Mesendoderm (in vitro differentiated cells): ENCODE measurements at regions not wholly inside any gene's neighbourhood (a gene's known extent, or its start where the extent isn't known, plus 50 kb on each side); places are given as distances from the start of the nearest gene placed in this dataset.

Experiments
- DNase-seq: peaks from one replicate; pipeline ENCODE4 v3.0.0; 2013
- H2AK5ac ChIP-seq: 2 replicates; pipeline ENCODE4 v1.6.1; 2013; ENCODE audit warnings: low read length, inconsistent platforms
- H2BK120ac ChIP-seq: 2 replicates; pipeline ENCODE4 v1.6.1; 2013; ENCODE audit warnings: low read depth, mild to moderate bottlenecking, low read length, moderate library complexity, mixed read lengths
- H2BK15ac ChIP-seq: replicated peaks from 2 replicates; pipeline ENCODE4 v1.6.1; 2013; ENCODE audit warnings: low read depth, mild to moderate bottlenecking, moderate library complexity
- H2BK5ac ChIP-seq: 2 replicates; pipeline ENCODE4 v1.6.1; 2013; ENCODE audit warnings: low read length, inconsistent platforms
- H3K18ac ChIP-seq: 2 replicates; pipeline ENCODE4 v1.6.1; 2013; ENCODE audit warnings: mild to moderate bottlenecking, low read length, mixed read lengths
- H3K23ac ChIP-seq: one replicate; pipeline ENCODE4 v1.6.1; 2013; ENCODE audit warnings: low read length
- H3K27ac ChIP-seq: 2 replicates; pipeline ENCODE4 v1.5.1; 2013; ENCODE audit warnings: low read depth, mild to moderate bottlenecking, inconsistent platforms, low read length, moderate library complexity
- H3K27me3 ChIP-seq: 2 replicates; pipeline ENCODE4 v1.6.1; 2013; ENCODE audit warnings: low read length, control low read depth, mild to moderate bottlenecking, inconsistent platforms; ENCODE audit not compliant: insufficient read depth, poor library complexity
- H3K36me3 ChIP-seq: 2 replicates; pipeline ENCODE4 v1.6.1; 2013; ENCODE audit warnings: low read length, inconsistent platforms; ENCODE audit not compliant: control insufficient read depth, insufficient read depth
- H3K4ac ChIP-seq: one replicate; pipeline ENCODE4 v1.6.1; 2013; ENCODE audit warnings: low read depth, mild to moderate bottlenecking, low read length, moderate library complexity
- H3K4me1 ChIP-seq: 2 replicates; pipeline ENCODE4 v1.6.1; 2013; ENCODE audit warnings: low read depth, low read length, inconsistent platforms; ENCODE audit not compliant: control insufficient read depth
- H3K4me2 ChIP-seq: 2 replicates; pipeline ENCODE4 v1.6.1; 2013; ENCODE audit warnings: low read length
- H3K4me3 ChIP-seq: 2 replicates; pipeline ENCODE4 v1.5.1; 2013; ENCODE audit warnings: mild to moderate bottlenecking, low read length
- H3K56ac ChIP-seq: one replicate; pipeline ENCODE4 v1.6.1; 2013; ENCODE audit warnings: low read length
- H3K79me1 ChIP-seq: 2 replicates; pipeline ENCODE4 v1.6.1; 2013; ENCODE audit warnings: low read length, inconsistent platforms
- H3K79me2 ChIP-seq: 2 replicates; pipeline ENCODE4 v1.6.1; 2013; ENCODE audit warnings: mild to moderate bottlenecking, low read length; ENCODE audit not compliant: control insufficient read depth, insufficient read depth
- H3K9ac ChIP-seq: 2 replicates; pipeline ENCODE4 v1.6.1; 2013; ENCODE audit warnings: low read length, inconsistent platforms
- H4K5ac ChIP-seq: one replicate; pipeline ENCODE4 v1.6.1; 2013; ENCODE audit warnings: low read length
- H4K8ac ChIP-seq: one replicate; pipeline ENCODE4 v1.6.1; 2013; ENCODE audit warnings: low read depth, mild to moderate bottlenecking, control low read depth, low read length, moderate library complexity
- WGBS: extraction: QIAGEN DNeasy Blood & Tissue Kit; methylation state at CpG from one replicate; pipeline ENCODE4 v1.1.7; 2013; ENCODE audit warnings: low lambda C conversion rate, missing lambda C conversion rate; ENCODE audit not compliant: insufficient coverage; ENCODE audit errors: extremely low coverage; 5-methylcytosine and 5-hydroxymethylcytosine counted together

- Histone ChIP-seq H3K4me3 (no peak overlapping the region), H4K5ac (no peak overlapping the region), H2BK120ac (no peak overlapping the region), H3K36me3 (no peaks in the 10 kb centered on the region), H3K56ac (no peak overlapping the region), H3K4me1 (peaks cover 6% of the 10 kb centered on the region), H3K23ac (no peak overlapping the region), H3K27me3 (no peaks in the 10 kb centered on the region), H4K8ac (no peak overlapping the region), H2BK5ac (no peak overlapping the region), H3K79me2 (no peaks in the 10 kb centered on the region), H2BK15ac (no peak overlapping the region), H3K4ac (no peak overlapping the region), H3K27ac (no peak overlapping the region), H3K18ac (no peak overlapping the region), H3K4me2 (no peak overlapping the region), H2AK5ac (no peak overlapping the region), H3K79me1 (no peaks in the 10 kb centered on the region), H3K9ac (no peak overlapping the region)
- DNase-seq = no peak
- no CpG with 5 or more reads among the region's 4 CpGs for WGBS
These were observed 199.1 kb upstream of the POU3F3 start for GRCh38 chr2:104654811-104655210.

GRCh38 chr2:104656571-104657163 lies 197.2 kb upstream of the POU3F3 start:
- Histone ChIP-seq H3K18ac (no peak overlapping the region), H2BK120ac (no peak overlapping the region), H3K79me1 (no peaks in the 10 kb centered on the region), H3K27me3 (no peaks in the 10 kb centered on the region), H2BK15ac (no peak overlapping the region), H3K36me3 (no peaks in the 10 kb centered on the region), H3K4me1 (peaks cover 6% of the 10 kb centered on the region), H3K56ac (peak overlapping the region; percentile 35), H3K4ac (no peak overlapping the region), H4K5ac (no peak overlapping the region), H3K4me2 (no peak overlapping the region), H3K79me2 (no peaks in the 10 kb centered on the region), H4K8ac (no peak overlapping the region), H3K27ac (no peak overlapping the region), H2BK5ac (no peak overlapping the region), H2AK5ac (no peak overlapping the region), H3K23ac (no peak overlapping the region), H3K4me3 (no peak overlapping the region), H3K9ac (no peak overlapping the region)
- peak; percentile 6 for DNase-seq
- WGBS = no CpG with 5 or more reads among the region's 20 CpGs

- Histone ChIP-seq H3K27me3 (no peaks in the 10 kb centered on the region), H4K5ac (peak overlapping the region; percentile 13), H3K9ac (peak overlapping the region; percentile 47), H2BK15ac (no peak overlapping the region), H3K79me2 (no peaks in the 10 kb centered on the region), H3K18ac (no peak overlapping the region), H3K79me1 (no peaks in the 10 kb centered on the region), H3K4me1 (peaks cover 6% of the 10 kb centered on the region), H2BK120ac (no peak overlapping the region), H3K4ac (no peak overlapping the region), H2AK5ac (no peak overlapping the region), H3K23ac (no peak overlapping the region), H3K27ac (no peak overlapping the region), H3K56ac (peak overlapping the region; percentile 88), H2BK5ac (no peak overlapping the region), H3K4me3 (no peak overlapping the region), H3K4me2 (peak overlapping the region; percentile 14), H3K36me3 (no peaks in the 10 kb centered on the region), H4K8ac (no peak overlapping the region)
- no CpG with 5 or more reads among the region's 19 CpGs for WGBS
- DNase-seq = peak; percentile 89
These were observed 195.6 kb upstream of the POU3F3 start for GRCh38 chr2:104658144-104658835.

GRCh38 chr2:104658904-104659591 lies 194.9 kb upstream of the POU3F3 start:
- Histone ChIP-seq H4K5ac (no peak overlapping the region), H3K18ac (peak overlapping the region; percentile 98), H3K9ac (peak overlapping the region; percentile 68), H3K4me1 (peaks cover 6% of the 10 kb centered on the region), H4K8ac (no peak overlapping the region), H3K4me3 (no peak overlapping the region), H2AK5ac (no peak overlapping the region), H2BK5ac (no peak overlapping the region), H3K4me2 (peak overlapping the region; percentile 49), H3K79me2 (no peaks in the 10 kb centered on the region), H3K36me3 (no peaks in the 10 kb centered on the region), H3K27me3 (no peaks in the 10 kb centered on the region), H2BK15ac (peak overlapping the region; percentile 76), H3K79me1 (no peaks in the 10 kb centered on the region), H3K27ac (no peak overlapping the region), H2BK120ac (peak overlapping the region; percentile 48), H3K23ac (no peak overlapping the region), H3K56ac (peak overlapping the region; percentile 88), H3K4ac (peak overlapping the region; percentile 39)
- WGBS = no CpG with 5 or more reads among the region's 53 CpGs
- peak; percentile 61 for DNase-seq

- no CpG with 5 or more reads among the region's 5 CpGs for WGBS
- H3K9ac ChIP-seq = no peak overlapping the region
- H3K23ac ChIP-seq = no peak overlapping the region
- H2BK5ac ChIP-seq = no peak overlapping the region
- H3K27me3 ChIP-seq = no peaks in the 10 kb centered on the region
- no peak overlapping the region for H4K8ac ChIP-seq
- no peak overlapping the region for H2BK120ac ChIP-seq
- H3K27ac ChIP-seq = no peak overlapping the region
- no peak overlapping the region for H3K56ac ChIP-seq
- no peaks in the 10 kb centered on the region for H3K36me3 ChIP-seq
- H3K18ac ChIP-seq = no peak overlapping the region
- no peak overlapping the region for H2BK15ac ChIP-seq
- H3K4me3 ChIP-seq = no peak overlapping the region
- no peak overlapping the region for H3K4ac ChIP-seq
- no peaks in the 10 kb centered on the region for H3K79me2 ChIP-seq
- H4K5ac ChIP-seq = no peak overlapping the region
- H3K4me1 ChIP-seq = peaks cover 6% of the 10 kb centered on the region
- no peak overlapping the region for H3K4me2 ChIP-seq
- H3K79me1 ChIP-seq = no peaks in the 10 kb centered on the region
- no peak for DNase-seq
- H2AK5ac ChIP-seq = no peak overlapping the region
These were observed 192.9 kb upstream of the POU3F3 start for GRCh38 chr2:104660991-104661390.
